Uterus (tissue), 3 donors: ENCODE measurements at regions not wholly inside any gene's neighbourhood (a gene's known extent, or its start where the extent isn't known, plus 50 kb on each side); places are given as distances from the start of the nearest gene placed in this dataset.

ENCODE experiments used
- DNase-seq, 2 donors: peaks; one replicate each; pipeline ENCODE4 v3.0.0-alpha.2; 2019 to 2020
- H3K27ac ChIP-seq, 2 donors: fragments of 200-600 bp; sonication (generic); 1 replicate in 1 of 2; 2 replicates in 1 of 2; pipeline ENCODE4 v1.5.1; 2016 to 2018
- H3K27me3 ChIP-seq, 2 donors: fragments of 200-600 bp; sonication (generic); one replicate each; pipeline ENCODE4 v1.5.1; 2018 to 2019; ENCODE audit warnings: control low read depth in 1 of 2
- H3K36me3 ChIP-seq, 2 donors: fragments of 200-600 bp; sonication (generic); one replicate each; pipeline ENCODE4 v1.5.1; 2019; ENCODE audit warnings: control low read depth in 1 of 2
- H3K4me1 ChIP-seq, 2 donors: fragments of 200-600 bp; sonication (generic); one replicate each; pipeline ENCODE4 v1.5.1; 2018 to 2019; ENCODE audit warnings: control low read depth in 1 of 2
- H3K4me3 ChIP-seq, 2 donors: fragments of 200-600 bp; sonication (generic); 1 replicate in 1 of 2; 2 replicates in 1 of 2; pipeline ENCODE4 v1.5.1; 2018 to 2019; ENCODE audit warnings: mild to moderate bottlenecking in 1 of 2
- H3K9me3 ChIP-seq, 2 donors: fragments of 200-600 bp; sonication (generic); one replicate each; pipeline ENCODE4 v1.5.1; 2019; ENCODE audit warnings: control low read depth in 1 of 2
- POLR2A ChIP-seq, 2 donors: fragments of 450-650 bp; IDR thresholded peaks; one replicate each; pipeline ENCODE4 v1.6.1; 2016; ENCODE audit warnings: antibody characterized with exemption in 2 of 2, mild to moderate bottlenecking in 1 of 2, moderate library complexity in 1 of 2
- intact Hi-C: fragments of 100-400 bp; cut with DNase I; formaldehyde crosslinking; loops from one replicate; pipeline ENCODE4 v1.15.1; 2023; ENCODE audit warnings: low total_unique reads
- TF ChIP-seq, protein P1 (sequence below), 4 experiments: fragments of 200-600 bp in 2 of 4; fragments of 450-650 bp in 2 of 4; sonication (generic) in 2 of 4; IDR thresholded peaks; one replicate each; pipeline ENCODE4 v1.5.1; 2016 to 2019; ENCODE audit warnings: antibody characterized with exemption in 4 of 4, mild to moderate bottlenecking in 2 of 4, moderate library complexity in 1 of 4
- donor health status: DM: yes; HTN: yes; CAD: no.

DNA sequence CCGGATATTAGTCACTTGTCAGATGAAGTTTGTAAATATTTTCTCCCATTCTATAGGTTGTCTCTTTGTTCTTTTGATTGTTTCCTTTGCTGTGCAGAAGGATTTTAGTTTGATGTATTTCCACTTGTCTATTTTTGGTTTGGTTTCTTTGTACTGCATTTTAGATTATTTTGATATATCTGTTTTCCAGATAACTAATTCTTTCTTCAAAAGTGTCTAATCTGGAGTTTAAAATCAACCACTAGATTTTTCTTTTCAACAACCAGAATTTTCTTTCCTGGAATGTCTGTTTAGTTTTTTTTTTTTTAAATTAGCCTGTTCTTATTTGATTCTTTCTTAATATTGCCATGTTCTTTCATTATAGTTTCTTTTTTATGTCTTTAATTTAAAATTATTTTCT is 116.8 kb upstream of the INHBA start:
- no peaks in the 10 kb centered on the region for H3K27me3 ChIP-seq
- H3K36me3 ChIP-seq, result no peaks in the 10 kb centered on the region
- no peak overlapping the region for H3K4me3 ChIP-seq
- H3K27ac ChIP-seq, result no peak overlapping the region
- H3K9me3 ChIP-seq, result no peaks in the 10 kb centered on the region
- TF ChIP-seq, protein P1, sequence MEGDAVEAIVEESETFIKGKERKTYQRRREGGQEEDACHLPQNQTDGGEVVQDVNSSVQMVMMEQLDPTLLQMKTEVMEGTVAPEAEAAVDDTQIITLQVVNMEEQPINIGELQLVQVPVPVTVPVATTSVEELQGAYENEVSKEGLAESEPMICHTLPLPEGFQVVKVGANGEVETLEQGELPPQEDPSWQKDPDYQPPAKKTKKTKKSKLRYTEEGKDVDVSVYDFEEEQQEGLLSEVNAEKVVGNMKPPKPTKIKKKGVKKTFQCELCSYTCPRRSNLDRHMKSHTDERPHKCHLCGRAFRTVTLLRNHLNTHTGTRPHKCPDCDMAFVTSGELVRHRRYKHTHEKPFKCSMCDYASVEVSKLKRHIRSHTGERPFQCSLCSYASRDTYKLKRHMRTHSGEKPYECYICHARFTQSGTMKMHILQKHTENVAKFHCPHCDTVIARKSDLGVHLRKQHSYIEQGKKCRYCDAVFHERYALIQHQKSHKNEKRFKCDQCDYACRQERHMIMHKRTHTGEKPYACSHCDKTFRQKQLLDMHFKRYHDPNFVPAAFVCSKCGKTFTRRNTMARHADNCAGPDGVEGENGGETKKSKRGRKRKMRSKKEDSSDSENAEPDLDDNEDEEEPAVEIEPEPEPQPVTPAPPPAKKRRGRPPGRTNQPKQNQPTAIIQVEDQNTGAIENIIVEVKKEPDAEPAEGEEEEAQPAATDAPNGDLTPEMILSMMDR (IDR thresholded peaks at IDR 0.05), result no peak
- no peak for TF ChIP-seq POLR2A (IDR thresholded peaks at IDR 0.05)
- no peaks in the 10 kb centered on the region for H3K4me1 ChIP-seq
- intact Hi-C loops, result no loop called here
- no peak for DNase-seq

DNA sequence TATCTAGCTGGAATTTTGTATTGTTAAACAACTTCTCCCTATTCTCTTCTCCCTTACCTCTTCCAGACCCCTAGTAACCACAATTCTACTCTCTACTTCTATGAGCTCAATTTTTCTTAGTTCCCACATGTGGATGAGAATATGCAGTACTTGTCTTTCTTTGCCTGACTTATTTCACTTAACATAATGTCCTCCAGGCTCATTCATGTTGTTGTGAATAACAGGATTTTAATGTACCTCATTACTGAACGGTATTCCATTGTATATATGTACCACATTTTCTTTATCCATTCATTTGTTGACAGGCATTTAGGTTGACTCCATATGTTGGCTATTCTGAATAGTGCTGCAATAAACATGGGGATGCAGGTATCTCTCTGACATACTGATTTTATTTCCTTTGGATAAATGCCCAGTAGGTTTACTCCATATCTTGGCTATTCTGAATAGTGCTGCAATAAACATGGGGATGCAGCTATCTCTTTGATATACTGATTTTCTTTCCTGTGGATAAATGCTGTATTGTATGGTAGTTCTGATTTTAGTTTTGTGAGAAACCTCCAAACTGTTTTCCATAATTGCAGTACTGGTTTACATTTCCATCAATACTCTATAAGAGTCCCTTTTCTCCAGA is 116.0 kb upstream of the INHBA start:
- intact Hi-C loops, result no loop called here
- no peak overlapping the region for H3K4me3 ChIP-seq
- no peak for DNase-seq
- no peaks in the 10 kb centered on the region for H3K4me1 ChIP-seq
- no peak for TF ChIP-seq POLR2A (IDR thresholded peaks at IDR 0.05)
- TF ChIP-seq, protein P1 (IDR thresholded peaks at IDR 0.05), result no peak
- H3K27me3 ChIP-seq, result no peaks in the 10 kb centered on the region
- no peaks in the 10 kb centered on the region for H3K9me3 ChIP-seq
- H3K27ac ChIP-seq, result no peak overlapping the region
- H3K36me3 ChIP-seq, result no peaks in the 10 kb centered on the region

DNA sequence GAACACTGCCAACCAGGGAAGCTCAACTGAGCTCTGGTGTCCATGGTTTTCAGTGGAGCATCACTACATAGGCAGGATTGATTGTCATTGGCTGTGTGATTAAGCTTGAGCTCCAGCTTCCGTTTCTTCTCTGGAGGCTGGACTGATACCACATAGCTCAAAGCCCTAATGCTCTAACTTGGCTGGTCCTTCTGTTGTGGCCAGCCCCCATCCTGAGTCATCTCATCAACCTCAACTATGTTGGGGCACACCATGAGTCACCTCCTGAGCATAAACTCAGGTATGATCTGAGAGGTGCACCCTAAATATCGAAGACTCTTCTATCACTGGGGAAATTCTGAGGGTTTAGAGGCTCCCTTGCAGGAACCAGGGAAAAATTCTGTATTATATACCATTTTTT is 114.5 kb upstream of the INHBA start:
- no peaks in the 10 kb centered on the region for H3K4me1 ChIP-seq
- TF ChIP-seq, protein P1 (IDR thresholded peaks at IDR 0.05), result no peak
- TF ChIP-seq POLR2A (IDR thresholded peaks at IDR 0.05), result no peak
- H3K4me3 ChIP-seq, result no peak overlapping the region
- intact Hi-C loops, result no loop called here
- H3K27ac ChIP-seq, result no peak overlapping the region
- no peaks in the 10 kb centered on the region for H3K36me3 ChIP-seq
- DNase-seq, result no peak
- no peaks in the 10 kb centered on the region for H3K27me3 ChIP-seq
- no peaks in the 10 kb centered on the region for H3K9me3 ChIP-seq

DNA sequence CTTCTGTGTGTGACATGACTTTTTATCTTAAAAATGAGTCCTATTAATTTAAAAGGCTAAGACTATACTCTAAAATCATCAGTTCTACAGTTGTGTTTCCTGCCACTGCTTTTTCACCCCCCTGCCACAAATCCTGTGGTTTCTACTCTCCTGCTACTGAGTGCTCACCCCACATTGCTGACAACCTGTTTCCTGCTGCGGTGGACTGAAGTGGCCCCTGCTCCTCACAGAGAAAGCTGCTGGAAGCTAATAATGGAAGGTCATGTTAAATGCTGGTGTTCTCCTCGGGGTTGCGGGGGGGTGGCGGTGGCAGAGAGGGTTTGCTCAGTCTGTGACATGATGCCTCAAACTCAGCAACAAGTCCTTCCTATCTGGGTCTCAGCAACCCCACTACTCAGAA is 113.2 kb upstream of the INHBA start:
- H3K9me3 ChIP-seq, result no peaks in the 10 kb centered on the region
- intact Hi-C loops, result no loop called here
- H3K4me1 ChIP-seq, result no peaks in the 10 kb centered on the region
- TF ChIP-seq POLR2A (IDR thresholded peaks at IDR 0.05), result no peak
- no peak for DNase-seq
- H3K27me3 ChIP-seq, result no peaks in the 10 kb centered on the region
- H3K4me3 ChIP-seq, result no peak overlapping the region
- no peaks in the 10 kb centered on the region for H3K36me3 ChIP-seq
- H3K27ac ChIP-seq, result no peak overlapping the region

- no peaks in the 10 kb centered on the region for H3K9me3 ChIP-seq
- TF ChIP-seq, protein P1 (IDR thresholded peaks at IDR 0.05), result no peak
- TF ChIP-seq POLR2A (IDR thresholded peaks at IDR 0.05), result no peak
- no peak overlapping the region for H3K4me3 ChIP-seq
- H3K27ac ChIP-seq, result no peak overlapping the region
- no peaks in the 10 kb centered on the region for H3K27me3 ChIP-seq
- no peaks in the 10 kb centered on the region for H3K36me3 ChIP-seq
- intact Hi-C loops, result no loop called here
- no peaks in the 10 kb centered on the region for H3K4me1 ChIP-seq
- no peak for DNase-seq
Measured at GRCh38 chr7:41814888-41815287, 112.0 kb upstream of the INHBA start.

DNA sequence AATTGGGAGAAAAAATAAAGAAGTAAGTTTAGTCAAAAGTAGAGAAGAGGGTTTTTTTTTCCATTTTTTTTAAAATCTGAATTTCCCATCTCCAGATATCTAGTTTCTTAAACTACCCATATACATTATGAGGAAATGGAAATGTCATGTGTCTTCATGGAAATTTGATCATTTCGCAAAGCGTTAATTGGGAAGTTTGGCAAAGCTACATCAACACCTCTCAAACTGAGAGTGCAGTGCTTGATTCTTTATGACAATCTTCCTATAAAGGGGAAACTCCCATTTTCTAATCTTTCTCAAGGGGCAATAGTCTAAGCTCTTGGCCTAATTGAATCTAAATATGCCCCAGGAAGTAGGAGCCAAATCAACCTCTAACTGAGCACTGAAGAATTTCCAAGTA is 110.4 kb upstream of the INHBA start:
- no peaks in the 10 kb centered on the region for H3K4me1 ChIP-seq
- intact Hi-C loops, result no loop called here
- H3K4me3 ChIP-seq, result no peak overlapping the region
- H3K36me3 ChIP-seq, result no peaks in the 10 kb centered on the region
- TF ChIP-seq, protein P1 (IDR thresholded peaks at IDR 0.05), result no peak
- no peak for TF ChIP-seq POLR2A (IDR thresholded peaks at IDR 0.05)
- no peaks in the 10 kb centered on the region for H3K27me3 ChIP-seq
- H3K9me3 ChIP-seq, result no peaks in the 10 kb centered on the region
- DNase-seq, result no peak
- H3K27ac ChIP-seq, result no peak overlapping the region
